ENCODE measurements at regions not wholly inside any gene's neighbourhood (a gene's known extent, or its start where the extent isn't known, plus 50 kb on each side); places are given as distances from the start of the nearest gene placed in this dataset.

DNA sequence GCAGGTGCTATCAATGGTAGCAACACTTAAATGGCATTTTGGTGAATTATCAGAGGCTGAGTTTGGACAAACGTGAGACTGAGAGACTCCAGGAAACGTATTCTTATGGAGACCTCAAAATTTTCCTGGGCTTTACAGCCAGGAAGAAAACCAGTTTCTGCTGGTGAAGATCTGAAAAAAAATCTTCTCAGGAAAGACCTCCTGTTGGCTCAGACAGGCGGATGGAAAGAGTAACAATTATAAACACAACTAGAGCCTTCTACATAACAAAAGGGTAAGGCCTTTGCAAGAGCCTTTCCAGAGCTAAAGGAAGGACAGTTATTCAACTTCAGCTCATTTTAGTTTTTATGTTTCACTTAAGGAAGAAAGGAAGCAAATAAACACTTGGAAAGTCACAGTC lies 274.4 kb downstream of the THBS2 start (continued):
- no peak for TF ChIP-seq SIN3A (IDR thresholded peaks at IDR 0.05; ENCODE audit: borderline replicate concordance, low read depth, low read length)
- no peak for TF ChIP-seq NFIC (IDR thresholded peaks at IDR 0.05; ENCODE audit: borderline replicate concordance)
- no peak for TF ChIP-seq EP300 (IDR thresholded peaks at IDR 0.05; ENCODE audit: borderline replicate concordance in 1 of 2, low read depth in 1 of 2, low read length in 1 of 2)
- no peak for TF ChIP-seq RXRA (IDR thresholded peaks at IDR 0.05; ENCODE audit: borderline replicate concordance, low read depth)
- TF ChIP-seq RAD21 (IDR thresholded peaks at IDR 0.05; ENCODE audit: low read length) = no peak
- no peak for TF ChIP-seq USF1 (IDR thresholded peaks at IDR 0.05; ENCODE audit: borderline replicate concordance, low read depth)
- TF ChIP-seq FOXM1 (IDR thresholded peaks at IDR 0.05; ENCODE audit: low read depth) = no peak
- TF ChIP-seq POLR2AphosphoS5 (IDR thresholded peaks at IDR 0.05; ENCODE audit: low read depth, low read length) = no peak

- H3K9ac ChIP-seq = no peak overlapping the region
- H3K4me3 ChIP-seq (ENCODE audit: low read depth in 2 of 2, low read length in 1 of 2) = no peak overlapping the region
- H3K36me3 ChIP-seq (replicated peaks in 1 of 2; ENCODE audit: control insufficient read depth in 1 of 2, insufficient read depth in 2 of 2, low read length in 1 of 2) = no peaks in the 10 kb centered on the region
- no peak for DNase-seq
- H3F3A ChIP-seq (replicated peaks; ENCODE audit: insufficient read depth) = no peaks in the 10 kb centered on the region
- ChIA-PET POLR2A (no interaction called here), CTCF (interaction anchor here (0.5 to 1.1 kb wide), 2 partner anchors 15 to 78 kb away, joined by 3 to 4 read pairs; no protein-coding TSS in a partner anchor)
- H3K27ac ChIP-seq (ENCODE audit: low read depth in 2 of 2, low read length in 1 of 2) = no peak overlapping the region
- H3K79me2 ChIP-seq (ENCODE audit: insufficient read depth) = no peaks in the 10 kb centered on the region
- H3K4me1 ChIP-seq (ENCODE audit: control insufficient read depth in 1 of 2, insufficient read depth in 2 of 2, low read depth in 1 of 2, low read length in 1 of 2) = peaks cover 0 to 2% of the 10 kb centered on the region in 2 experiments; a peak in 1 of 4 replicates
- H4K20me1 ChIP-seq (ENCODE audit: insufficient read depth) = no peaks in the 10 kb centered on the region
- no peak for TF ChIP-seq FOSL2 (IDR thresholded peaks at IDR 0.05; ENCODE audit: borderline replicate concordance, low read depth)
- no peak for TF ChIP-seq TEAD4 (IDR thresholded peaks at IDR 0.05; ENCODE audit: borderline replicate concordance, insufficient read depth)
- no peak for TF ChIP-seq NRF1 (IDR thresholded peaks at IDR 0.05; ENCODE audit: low read depth, low read length)
- no peak for TF ChIP-seq YY1 (IDR thresholded peaks at IDR 0.05; ENCODE audit: low read depth)
- no peak for TF ChIP-seq SMC3 (IDR thresholded peaks at IDR 0.05; ENCODE audit: low read depth, low read length)
- TF ChIP-seq GABPA (IDR thresholded peaks at IDR 0.05; ENCODE audit: low read depth) = no peak
- TF ChIP-seq, protein P1, sequence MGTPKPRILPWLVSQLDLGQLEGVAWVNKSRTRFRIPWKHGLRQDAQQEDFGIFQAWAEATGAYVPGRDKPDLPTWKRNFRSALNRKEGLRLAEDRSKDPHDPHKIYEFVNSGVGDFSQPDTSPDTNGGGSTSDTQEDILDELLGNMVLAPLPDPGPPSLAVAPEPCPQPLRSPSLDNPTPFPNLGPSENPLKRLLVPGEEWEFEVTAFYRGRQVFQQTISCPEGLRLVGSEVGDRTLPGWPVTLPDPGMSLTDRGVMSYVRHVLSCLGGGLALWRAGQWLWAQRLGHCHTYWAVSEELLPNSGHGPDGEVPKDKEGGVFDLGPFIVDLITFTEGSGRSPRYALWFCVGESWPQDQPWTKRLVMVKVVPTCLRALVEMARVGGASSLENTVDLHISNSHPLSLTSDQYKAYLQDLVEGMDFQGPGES (IDR thresholded peaks at IDR 0.05; ENCODE audit: low read depth, low read length) = no peak
- TF ChIP-seq PBX3 (IDR thresholded peaks at IDR 0.05) = no peak
- TF ChIP-seq RXRA (IDR thresholded peaks at IDR 0.05; ENCODE audit: borderline replicate concordance, low read depth) = no peak
- TF ChIP-seq ZBTB33 (IDR thresholded peaks at IDR 0.05; ENCODE audit: borderline replicate concordance, low read depth) = no peak
- no peak for TF ChIP-seq JUND (IDR thresholded peaks at IDR 0.05)
- TF ChIP-seq GATA2 (CRISPR knock-in tag; IDR thresholded peaks at IDR 0.05) = no peak
- no peak for TF ChIP-seq NFIC (IDR thresholded peaks at IDR 0.05; ENCODE audit: borderline replicate concordance)
- TF ChIP-seq SIN3A (IDR thresholded peaks at IDR 0.05; ENCODE audit: borderline replicate concordance, low read depth, low read length) = no peak
- TF ChIP-seq, protein P2, sequence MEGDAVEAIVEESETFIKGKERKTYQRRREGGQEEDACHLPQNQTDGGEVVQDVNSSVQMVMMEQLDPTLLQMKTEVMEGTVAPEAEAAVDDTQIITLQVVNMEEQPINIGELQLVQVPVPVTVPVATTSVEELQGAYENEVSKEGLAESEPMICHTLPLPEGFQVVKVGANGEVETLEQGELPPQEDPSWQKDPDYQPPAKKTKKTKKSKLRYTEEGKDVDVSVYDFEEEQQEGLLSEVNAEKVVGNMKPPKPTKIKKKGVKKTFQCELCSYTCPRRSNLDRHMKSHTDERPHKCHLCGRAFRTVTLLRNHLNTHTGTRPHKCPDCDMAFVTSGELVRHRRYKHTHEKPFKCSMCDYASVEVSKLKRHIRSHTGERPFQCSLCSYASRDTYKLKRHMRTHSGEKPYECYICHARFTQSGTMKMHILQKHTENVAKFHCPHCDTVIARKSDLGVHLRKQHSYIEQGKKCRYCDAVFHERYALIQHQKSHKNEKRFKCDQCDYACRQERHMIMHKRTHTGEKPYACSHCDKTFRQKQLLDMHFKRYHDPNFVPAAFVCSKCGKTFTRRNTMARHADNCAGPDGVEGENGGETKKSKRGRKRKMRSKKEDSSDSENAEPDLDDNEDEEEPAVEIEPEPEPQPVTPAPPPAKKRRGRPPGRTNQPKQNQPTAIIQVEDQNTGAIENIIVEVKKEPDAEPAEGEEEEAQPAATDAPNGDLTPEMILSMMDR (IDR thresholded peaks at IDR 0.05) = no peak
- no peak for TF ChIP-seq ELF1 (IDR thresholded peaks at IDR 0.05)
- no peak for TF ChIP-seq POLR2AphosphoS5 (IDR thresholded peaks at IDR 0.05; ENCODE audit: low read depth, low read length)
- no peaks in the 10 kb centered on the region for H3K27me3 ChIP-seq (ENCODE audit: insufficient read depth)
- H3K9me3 ChIP-seq = no peaks in the 10 kb centered on the region
- whole genome bisulfite sequencing (ENCODE audit: low lambda C conversion rate) = 49% methylated on average over 2 of the region's 2 CpGs
- no peak overlapping the region for H3K4me2 ChIP-seq
- H3K9me2 ChIP-seq = no peaks in the 10 kb centered on the region
- H2AFZ ChIP-seq (ENCODE audit: low read depth) = no peak overlapping the region
Measured at GRCh38 chr6:168972128-168972527, 281.5 kb downstream of the THBS2 start.
